GM23338 (cell line): ENCODE measurements at regions not wholly inside any gene's neighbourhood (a gene's known extent, or its start where the extent isn't known, plus 50 kb on each side); places are given as distances from the start of the nearest gene placed in this dataset.

Experiments used
- CREB1 ChIP-seq: fragments of 250-450 bp; sonication (Bioruptor Pico); IDR thresholded peaks from 2 replicates; pipeline ENCODE4 v1.5.0; 2020; ENCODE audit warnings: low read depth, mild to moderate bottlenecking, moderate library complexity
- CTCF ChIP-seq, 2 experiments: fragments of 200-600 bp in 1 of 2; sonication (generic) in 1 of 2; conservative IDR thresholded peaks; 2 replicates each; pipeline versions ENCODE4 v1.5.1 to v1.6.1; 2016 to 2017; ENCODE audit warnings: antibody characterized with exemption in 2 of 2, low read depth in 2 of 2, mild to moderate bottlenecking in 2 of 2, moderate library complexity in 1 of 2
- EZH2 ChIP-seq: fragments of 200-600 bp; sonication (generic); IDR thresholded peaks from one replicate; pipeline ENCODE4 v1.8.0; 2017; ENCODE audit warnings: antibody characterized with exemption, mild to moderate bottlenecking, low read depth; ENCODE audit not compliant: unreplicated experiment
- EZH2phosphoT487 ChIP-seq: fragments of 200-600 bp; sonication (generic); IDR thresholded peaks from one replicate; pipeline ENCODE4 v1.8.1; 2018; ENCODE audit warnings: antibody characterized with exemption; ENCODE audit not compliant: unreplicated experiment
- NANOG ChIP-seq: IDR thresholded peaks from 2 replicates; pipeline ENCODE4 v1.6.1; 2016; ENCODE audit warnings: antibody characterized with exemption, borderline replicate concordance
- POLR2AphosphoS5 ChIP-seq: IDR thresholded peaks from 2 replicates; pipeline ENCODE4 v1.6.1; 2016; ENCODE audit warnings: antibody characterized with exemption, low read depth

- TF ChIP-seq CTCF (conservative IDR thresholded peaks at IDR 0.05; ENCODE audit: low read depth in 2 of 2): no peak
- TF ChIP-seq EZH2: no peak
- TF ChIP-seq POLR2AphosphoS5: no peak
- TF ChIP-seq NANOG: no peak
- TF ChIP-seq EZH2phosphoT487: no peak
- TF ChIP-seq CREB1 (CRISPR knock-in tag): no peak
These were observed 372.2 kb downstream of the CDH26 start for GRCh38 chr20:60330461-60330860.
